HG02852 (cell line): ENCODE measurements at regions not wholly inside any gene's neighbourhood (a gene's known extent, or its start where the extent isn't known, plus 50 kb on each side); places are given as distances from the start of the nearest gene placed in this dataset.

Experiments used
- ATAC-seq: cut with Tn5 transposase; IDR thresholded peaks from one replicate; pipeline ENCODE4 v1.9.1; 2021; ENCODE audit warnings: mild to moderate bottlenecking, moderate library complexity; ENCODE audit not compliant: unreplicated experiment

- ATAC-seq = no peak
Measured at GRCh38 chr15:31545257-31545656, 218.6 kb downstream of the KLF13 start.

- ATAC-seq = no peak
Measured at GRCh38 chr15:31550211-31550977, 223.8 kb downstream of the KLF13 start.

GRCh38 chr15:31551323-31551722 lies 224.7 kb downstream of the KLF13 start:
- ATAC-seq = no peak

- no peak for ATAC-seq
Measured at GRCh38 chr15:31552482-31553099, 226.0 kb downstream of the KLF13 start.

GRCh38 chr15:31554261-31554660 lies 227.6 kb downstream of the KLF13 start:
- no peak for ATAC-seq

GRCh38 chr15:31555022-31555421 lies 228.4 kb downstream of the KLF13 start:
- no peak for ATAC-seq

GRCh38 chr15:31556494-31557150 lies 230.0 kb downstream of the KLF13 start:
- ATAC-seq = no peak

- ATAC-seq = no peak
Measured at GRCh38 chr15:31557899-31558298, 231.3 kb downstream of the KLF13 start.

GRCh38 chr15:31558840-31559239 lies 232.2 kb downstream of the KLF13 start:
- ATAC-seq = no peak

GRCh38 chr15:31559786-31560185 lies 233.2 kb downstream of the KLF13 start:
- no peak for ATAC-seq

- ATAC-seq = no peak
Measured at GRCh38 chr15:31560643-31561042, 234.0 kb downstream of the KLF13 start.

- no peak for ATAC-seq
Measured at GRCh38 chr15:31561156-31561555, 234.5 kb downstream of the KLF13 start.

GRCh38 chr15:31563001-31563400 lies 236.4 kb downstream of the KLF13 start:
- ATAC-seq = no peak

GRCh38 chr15:31563421-31563820 lies 236.8 kb downstream of the KLF13 start:
- no peak for ATAC-seq

GRCh38 chr15:31567861-31568260 lies 241.2 kb downstream of the KLF13 start:
- ATAC-seq = no peak

GRCh38 chr15:31569836-31570235 lies 243.2 kb downstream of the KLF13 start:
- ATAC-seq = no peak

GRCh38 chr15:31570591-31570990 lies 244.0 kb downstream of the KLF13 start:
- no peak for ATAC-seq

GRCh38 chr15:31571676-31572075 lies 245.0 kb downstream of the KLF13 start:
- no peak for ATAC-seq

- no peak for ATAC-seq
Measured at GRCh38 chr15:31573759-31574158, 247.1 kb downstream of the KLF13 start.

GRCh38 chr15:31574766-31575165 lies 248.1 kb downstream of the KLF13 start:
- ATAC-seq = no peak

GRCh38 chr15:31577108-31577507 lies 250.5 kb downstream of the KLF13 start:
- ATAC-seq = no peak

- ATAC-seq = no peak
Measured at GRCh38 chr15:31579282-31579681, 252.6 kb downstream of the KLF13 start.
